ENCODE measurements at regions not wholly inside any gene's neighbourhood (a gene's known extent, or its start where the extent isn't known, plus 50 kb on each side); places are given as distances from the start of the nearest gene placed in this dataset.

DNA sequence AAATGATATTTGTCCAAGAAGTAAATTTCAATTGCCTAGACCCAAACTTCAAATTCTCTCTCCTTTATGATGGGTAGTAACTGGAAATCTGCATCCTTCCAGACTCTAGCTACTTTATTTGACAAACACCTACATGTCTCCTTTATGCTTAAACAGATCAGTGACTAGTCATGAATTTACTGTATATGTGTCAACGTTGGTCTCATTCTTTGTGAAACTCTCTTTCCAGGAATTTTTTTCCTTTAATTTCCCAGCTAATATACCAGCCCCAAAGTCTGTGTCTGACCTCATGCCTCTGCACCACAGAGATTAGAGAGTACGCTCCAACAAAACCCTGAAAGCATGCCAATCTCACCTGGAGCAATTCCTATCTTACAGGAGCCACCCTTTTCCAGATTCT, 811.2 kb upstream of the NCAM2 start:
- TF ChIP-seq, protein P1, sequence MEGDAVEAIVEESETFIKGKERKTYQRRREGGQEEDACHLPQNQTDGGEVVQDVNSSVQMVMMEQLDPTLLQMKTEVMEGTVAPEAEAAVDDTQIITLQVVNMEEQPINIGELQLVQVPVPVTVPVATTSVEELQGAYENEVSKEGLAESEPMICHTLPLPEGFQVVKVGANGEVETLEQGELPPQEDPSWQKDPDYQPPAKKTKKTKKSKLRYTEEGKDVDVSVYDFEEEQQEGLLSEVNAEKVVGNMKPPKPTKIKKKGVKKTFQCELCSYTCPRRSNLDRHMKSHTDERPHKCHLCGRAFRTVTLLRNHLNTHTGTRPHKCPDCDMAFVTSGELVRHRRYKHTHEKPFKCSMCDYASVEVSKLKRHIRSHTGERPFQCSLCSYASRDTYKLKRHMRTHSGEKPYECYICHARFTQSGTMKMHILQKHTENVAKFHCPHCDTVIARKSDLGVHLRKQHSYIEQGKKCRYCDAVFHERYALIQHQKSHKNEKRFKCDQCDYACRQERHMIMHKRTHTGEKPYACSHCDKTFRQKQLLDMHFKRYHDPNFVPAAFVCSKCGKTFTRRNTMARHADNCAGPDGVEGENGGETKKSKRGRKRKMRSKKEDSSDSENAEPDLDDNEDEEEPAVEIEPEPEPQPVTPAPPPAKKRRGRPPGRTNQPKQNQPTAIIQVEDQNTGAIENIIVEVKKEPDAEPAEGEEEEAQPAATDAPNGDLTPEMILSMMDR (IDR thresholded peaks at IDR 0.05): no peak
- no peak for TF ChIP-seq POLR2A (IDR thresholded peaks at IDR 0.05)
- TF ChIP-seq EP300 (IDR thresholded peaks at IDR 0.05): no peak
- no peak for TF ChIP-seq POLR2AphosphoS5 (IDR thresholded peaks at IDR 0.05)
